Activated T-cell treated with anti-CD3 and anti-CD28 coated beads, Interleukin-2, amount 50 U/mL, for 24 hours (primary cell): ENCODE measurements at regions not wholly inside any gene's neighbourhood (a gene's known extent, or its start where the extent isn't known, plus 50 kb on each side); places are given as distances from the start of the nearest gene placed in this dataset.

Experiments
- DNase-seq: peaks from one replicate; pipeline ENCODE4 v3.0.0-alpha.2; 2020
- H3K27ac Mint-ChIP-seq: 2 replicates; pipeline ENCODE4 v1.8.0; 2020; ENCODE audit warnings: mild to moderate bottlenecking, mixed read lengths
- H3K27me3 Mint-ChIP-seq: 2 replicates; pipeline ENCODE4 v1.8.0; 2020; ENCODE audit warnings: mixed read lengths
- H3K36me3 Mint-ChIP-seq: 2 replicates; pipeline ENCODE4 v1.8.0; 2020; ENCODE audit warnings: low read depth, mixed read lengths
- H3K4me1 Mint-ChIP-seq: 2 replicates; pipeline ENCODE4 v1.8.0; 2020; ENCODE audit warnings: low read depth, mixed read lengths
- H3K4me3 Mint-ChIP-seq: 2 replicates; pipeline ENCODE4 v1.8.0; 2020; ENCODE audit warnings: mild to moderate bottlenecking, moderate library complexity, mixed read lengths
- H3K9me3 Mint-ChIP-seq: 2 replicates; pipeline ENCODE4 v1.8.0; 2020; ENCODE audit warnings: mixed read lengths

DNA sequence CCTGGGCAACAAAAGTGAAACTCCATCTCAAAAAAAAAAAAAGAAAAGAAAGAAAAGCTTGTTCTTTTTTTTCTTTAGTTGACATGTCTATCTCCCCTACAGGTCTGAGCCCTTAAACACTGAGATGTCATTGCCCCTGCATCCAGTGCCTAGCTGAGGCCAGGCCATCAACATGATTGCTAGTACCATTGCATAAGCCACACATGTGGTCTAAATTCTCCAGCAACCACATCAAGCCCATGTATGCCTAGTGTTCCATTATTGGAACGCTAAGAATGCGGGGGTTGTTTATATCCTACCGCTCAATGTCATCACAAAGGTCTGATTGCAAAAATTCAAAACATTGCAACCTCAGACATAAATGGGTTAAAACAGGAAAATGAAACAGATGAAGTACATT is 62.7 kb downstream of the NPTX2 start:
- no peak overlapping the region for H3K4me3 Mint-ChIP-seq
- no peak overlapping the region for H3K27ac Mint-ChIP-seq
- H3K9me3 Mint-ChIP-seq: no peaks in the 10 kb centered on the region
- H3K27me3 Mint-ChIP-seq: peaks cover 28% of the 10 kb centered on the region
- no peak for DNase-seq
- no peaks in the 10 kb centered on the region for H3K36me3 Mint-ChIP-seq
- H3K4me1 Mint-ChIP-seq: peaks cover 2% of the 10 kb centered on the region

GRCh38 chr7:98681511-98681910 is 64.4 kb downstream of the NPTX2 start:
- peaks cover 4% of the 10 kb centered on the region for H3K9me3 Mint-ChIP-seq
- no peaks in the 10 kb centered on the region for H3K36me3 Mint-ChIP-seq
- H3K4me3 Mint-ChIP-seq: no peak overlapping the region
- H3K27me3 Mint-ChIP-seq: peaks cover 25% of the 10 kb centered on the region
- H3K4me1 Mint-ChIP-seq: peaks cover 2% of the 10 kb centered on the region
- no peak for DNase-seq
- H3K27ac Mint-ChIP-seq: no peak overlapping the region

DNA sequence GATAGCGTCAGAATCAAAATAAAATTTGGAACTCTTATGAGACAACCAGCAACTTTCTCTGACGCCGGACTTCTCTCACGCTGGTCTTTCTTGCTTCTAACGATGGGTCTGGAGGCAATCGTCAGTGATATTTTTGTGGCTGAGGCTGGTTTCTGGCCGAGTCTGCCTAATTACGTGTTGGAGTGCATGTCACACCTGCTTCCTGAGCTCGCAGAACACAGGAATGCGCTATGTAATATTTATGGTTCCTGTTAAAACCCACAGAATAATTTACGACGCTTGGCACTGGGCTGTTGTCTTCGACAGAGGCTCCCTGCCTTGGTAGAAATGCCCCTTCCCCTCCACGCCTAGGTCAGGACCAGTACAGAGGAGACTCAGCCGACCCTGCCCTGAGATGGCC is 64.9 kb downstream of the NPTX2 start:
- no peak overlapping the region for H3K4me3 Mint-ChIP-seq
- H3K27me3 Mint-ChIP-seq: peaks cover 25% of the 10 kb centered on the region
- no peaks in the 10 kb centered on the region for H3K36me3 Mint-ChIP-seq
- peaks cover 6% of the 10 kb centered on the region for H3K9me3 Mint-ChIP-seq
- H3K4me1 Mint-ChIP-seq: peaks cover 2% of the 10 kb centered on the region
- DNase-seq: no peak
- H3K27ac Mint-ChIP-seq: no peak overlapping the region

DNA sequence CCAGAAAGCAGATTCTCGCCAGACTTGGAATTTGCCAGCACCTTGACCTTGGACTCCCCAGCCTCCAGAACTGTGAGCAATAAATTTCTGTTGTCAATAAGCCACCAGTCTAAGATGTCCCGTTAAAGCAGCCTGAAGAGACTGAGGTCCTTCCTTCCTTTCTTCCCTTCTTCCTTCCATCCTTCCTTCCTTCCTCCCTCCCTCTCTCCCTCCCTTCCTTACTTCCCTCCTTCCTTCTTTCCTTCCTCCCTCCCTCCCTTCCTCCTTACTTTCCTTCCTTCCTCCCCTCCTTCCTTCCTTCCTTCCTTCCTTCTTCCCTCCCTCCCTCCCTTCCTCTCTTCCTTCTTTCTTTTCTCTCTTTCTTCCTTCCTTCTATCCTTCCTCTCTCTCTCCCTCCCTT is 66.4 kb downstream of the NPTX2 start:
- Mint-ChIP-seq H3K4me3 (no peak overlapping the region), H3K9me3 (peaks cover 8% of the 10 kb centered on the region), H3K27me3 (peaks cover 25% of the 10 kb centered on the region), H3K4me1 (peaks cover 2% of the 10 kb centered on the region), H3K27ac (no peak overlapping the region), H3K36me3 (no peaks in the 10 kb centered on the region)
- no peak for DNase-seq

GRCh38 chr7:98685541-98685940 is 68.5 kb downstream of the NPTX2 start:
- Mint-ChIP-seq H3K4me3 (no peak overlapping the region), H3K4me1 (peaks cover 2% of the 10 kb centered on the region), H3K36me3 (no peaks in the 10 kb centered on the region), H3K9me3 (peaks cover 15% of the 10 kb centered on the region), H3K27me3 (peaks cover 17% of the 10 kb centered on the region), H3K27ac (no peak overlapping the region)
- DNase-seq: no peak

DNA sequence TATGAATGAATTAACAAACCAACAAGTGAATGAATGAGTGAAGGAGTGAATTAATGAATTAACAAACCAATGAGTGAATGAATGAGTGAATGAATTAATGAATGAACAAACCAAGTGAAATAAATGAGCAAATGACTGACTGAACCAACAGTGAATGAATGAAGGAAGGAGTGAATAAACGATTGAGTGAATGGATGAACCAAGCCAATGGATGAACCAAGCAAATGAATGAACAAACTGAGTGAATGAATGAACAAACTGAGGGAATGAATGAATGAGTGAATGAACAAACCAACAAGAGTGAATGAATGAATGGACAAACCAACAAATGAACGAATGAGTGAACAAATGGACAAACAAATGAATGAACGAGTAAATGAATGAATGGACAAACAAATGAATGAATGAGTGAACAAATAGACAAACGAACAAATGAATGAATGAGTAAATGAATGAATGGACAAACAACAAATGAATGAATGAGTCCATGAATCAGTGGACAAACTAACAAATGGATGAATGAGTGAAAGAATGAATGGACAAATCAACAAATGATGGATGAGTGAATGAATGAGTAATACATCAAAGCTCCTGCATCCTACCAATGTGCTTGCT is 69.5 kb downstream of the NPTX2 start:
- no peaks in the 10 kb centered on the region for H3K4me1 Mint-ChIP-seq
- H3K27me3 Mint-ChIP-seq: peaks cover 10% of the 10 kb centered on the region
- peaks cover 15% of the 10 kb centered on the region for H3K9me3 Mint-ChIP-seq

GRCh38 chr7:98687111-98687751 is 70.1 kb downstream of the NPTX2 start:
- H3K9me3 Mint-ChIP-seq: peaks cover 17% of the 10 kb centered on the region
- H3K4me1 Mint-ChIP-seq: no peaks in the 10 kb centered on the region
- peaks cover 4% of the 10 kb centered on the region for H3K27me3 Mint-ChIP-seq
- H3K4me3 Mint-ChIP-seq: no peak overlapping the region
- no peak for DNase-seq
- no peak overlapping the region for H3K27ac Mint-ChIP-seq
- no peaks in the 10 kb centered on the region for H3K36me3 Mint-ChIP-seq

More for the DNA sequence above, 69.5 kb downstream of the NPTX2 start:
- Mint-ChIP-seq H3K27ac (no peak overlapping the region), H3K36me3 (no peaks in the 10 kb centered on the region), H3K4me3 (no peak overlapping the region)
- no peak for DNase-seq

DNA sequence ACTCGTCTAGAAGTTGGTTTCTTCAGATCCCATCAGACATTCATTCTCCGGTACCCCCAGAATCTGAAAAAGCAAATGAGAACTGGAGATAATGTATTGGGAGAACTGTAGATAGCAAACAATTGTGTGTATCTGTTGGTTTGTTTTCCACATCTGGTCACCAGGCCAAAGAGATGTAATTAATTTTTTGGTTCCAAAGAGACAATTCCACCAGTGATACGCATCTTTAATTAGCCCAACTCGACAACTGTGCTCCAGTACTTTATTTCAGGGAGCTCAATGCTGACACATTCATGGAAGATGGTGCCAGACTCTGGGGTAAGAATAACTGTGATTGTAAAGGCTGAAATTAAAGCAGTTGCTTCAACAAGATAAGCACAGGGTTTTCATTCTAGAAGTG is 74.5 kb downstream of the NPTX2 start:
- Mint-ChIP-seq H3K36me3 (no peaks in the 10 kb centered on the region), H3K4me3 (no peak overlapping the region), H3K27me3 (no peaks in the 10 kb centered on the region), H3K4me1 (no peaks in the 10 kb centered on the region), H3K9me3 (peaks cover 22% of the 10 kb centered on the region), H3K27ac (no peak overlapping the region)
- DNase-seq: no peak

GRCh38 chr7:98697083-98697482 is 80.0 kb downstream of the NPTX2 start:
- no peaks in the 10 kb centered on the region for H3K27me3 Mint-ChIP-seq
- no peak overlapping the region for H3K4me3 Mint-ChIP-seq
- H3K36me3 Mint-ChIP-seq: no peaks in the 10 kb centered on the region
- no peaks in the 10 kb centered on the region for H3K4me1 Mint-ChIP-seq
- H3K27ac Mint-ChIP-seq: no peak overlapping the region
- DNase-seq: no peak
- H3K9me3 Mint-ChIP-seq: peaks cover 18% of the 10 kb centered on the region

DNA sequence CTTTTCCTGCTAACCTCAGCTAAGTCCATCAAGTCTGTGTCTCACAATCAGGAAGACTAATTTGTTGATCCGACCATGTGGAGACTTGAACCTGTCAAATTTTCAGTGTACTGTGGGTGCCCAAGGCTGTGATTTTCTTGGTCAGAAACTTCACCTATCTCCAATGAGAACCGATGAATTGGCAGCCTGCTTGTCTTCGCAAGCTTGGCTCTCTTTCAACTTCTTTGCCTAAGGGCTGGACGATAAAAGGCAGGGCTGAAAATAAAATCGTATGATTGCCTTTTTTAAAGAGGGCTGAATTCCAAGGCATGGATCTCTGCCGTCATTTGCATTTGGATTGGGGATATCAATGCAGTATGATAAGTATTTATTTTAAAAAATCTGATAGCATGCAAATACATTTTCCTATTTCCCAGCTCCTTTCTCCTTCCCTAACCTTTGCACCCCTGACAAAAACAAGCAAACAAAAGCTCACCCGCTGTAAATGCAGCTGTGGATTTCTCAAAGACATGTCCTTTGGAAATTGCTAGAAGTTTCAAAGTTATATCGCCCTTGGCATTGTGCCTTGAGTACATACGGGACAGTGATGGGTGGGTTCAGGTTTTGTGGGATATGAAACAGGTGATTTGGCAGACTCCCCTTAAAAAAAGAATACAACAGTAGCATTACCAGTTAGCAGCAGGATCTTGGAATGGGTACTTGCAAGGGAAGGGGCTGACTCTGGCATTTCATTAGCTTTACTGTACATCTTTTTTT is 80.6 kb downstream of the NPTX2 start:
- no peak overlapping the region for H3K4me3 Mint-ChIP-seq
- H3K27me3 Mint-ChIP-seq: no peaks in the 10 kb centered on the region
- no peaks in the 10 kb centered on the region for H3K36me3 Mint-ChIP-seq
- peaks cover 16% of the 10 kb centered on the region for H3K9me3 Mint-ChIP-seq
- H3K27ac Mint-ChIP-seq: no peak overlapping the region
- no peak for DNase-seq
- H3K4me1 Mint-ChIP-seq: no peaks in the 10 kb centered on the region

- H3K36me3 Mint-ChIP-seq: no peaks in the 10 kb centered on the region
- H3K27ac Mint-ChIP-seq: no peak overlapping the region
- H3K9me3 Mint-ChIP-seq: peaks cover 13% of the 10 kb centered on the region
- H3K27me3 Mint-ChIP-seq: peaks cover 5% of the 10 kb centered on the region
- DNase-seq: no peak
- no peak overlapping the region for H3K4me3 Mint-ChIP-seq
- H3K4me1 Mint-ChIP-seq: no peaks in the 10 kb centered on the region
These were observed 81.9 kb downstream of the NPTX2 start for GRCh38 chr7:98698976-98699375.

DNA sequence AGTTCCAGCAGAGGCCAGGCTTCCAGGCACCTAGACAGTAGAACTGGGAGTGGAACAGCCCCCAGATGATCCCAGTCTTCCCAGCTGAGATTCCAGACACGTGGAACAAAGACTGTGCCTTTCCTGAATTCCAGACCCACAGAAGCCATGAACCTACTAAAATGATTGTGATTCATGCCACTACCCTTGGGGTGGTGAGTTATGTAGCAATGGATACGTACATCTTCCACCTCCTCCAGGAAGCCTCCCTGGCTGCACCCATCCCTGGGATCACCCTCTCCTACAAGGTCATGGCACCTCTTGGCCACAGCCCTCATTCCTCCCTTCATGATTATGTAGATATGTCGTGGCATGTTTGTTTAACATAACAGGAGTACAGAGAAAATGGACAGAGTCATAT is 83.4 kb downstream of the NPTX2 start:
- Mint-ChIP-seq H3K36me3 (no peaks in the 10 kb centered on the region), H3K27me3 (peaks cover 5% of the 10 kb centered on the region), H3K27ac (no peak overlapping the region), H3K4me3 (no peak overlapping the region), H3K9me3 (peaks cover 13% of the 10 kb centered on the region), H3K4me1 (no peaks in the 10 kb centered on the region)
- no peak for DNase-seq

- no peaks in the 10 kb centered on the region for H3K4me1 Mint-ChIP-seq
- no peak overlapping the region for H3K27ac Mint-ChIP-seq
- no peak for DNase-seq
- H3K36me3 Mint-ChIP-seq: no peaks in the 10 kb centered on the region
- H3K9me3 Mint-ChIP-seq: peaks cover 10% of the 10 kb centered on the region
- no peak overlapping the region for H3K4me3 Mint-ChIP-seq
- H3K27me3 Mint-ChIP-seq: peaks cover 10% of the 10 kb centered on the region
These were observed 84.3 kb downstream of the NPTX2 start for GRCh38 chr7:98701372-98701771.

DNA sequence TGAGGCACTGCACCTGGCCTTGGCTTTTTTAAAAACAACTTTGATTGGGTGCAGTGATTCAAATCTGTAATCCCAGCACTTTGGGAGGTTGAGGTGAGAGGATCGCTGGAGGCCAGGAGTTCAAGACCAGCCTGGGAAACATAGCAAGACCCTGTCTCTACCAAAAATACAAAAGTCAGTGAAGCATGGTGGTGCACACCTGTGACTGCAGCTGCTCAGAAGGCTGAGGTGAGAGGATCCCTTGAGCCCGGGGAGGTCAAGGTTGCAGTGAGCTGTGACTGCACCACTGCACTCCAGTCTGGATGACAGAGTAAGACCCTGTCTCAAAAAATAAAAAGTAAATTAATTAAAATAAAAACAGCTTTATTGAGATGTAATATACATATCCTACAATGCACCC is 84.9 kb downstream of the NPTX2 start:
- no peak for DNase-seq
- Mint-ChIP-seq H3K27ac (no peak overlapping the region), H3K9me3 (peaks cover 4% of the 10 kb centered on the region), H3K36me3 (no peaks in the 10 kb centered on the region), H3K4me1 (no peaks in the 10 kb centered on the region), H3K4me3 (no peak overlapping the region), H3K27me3 (peaks cover 14% of the 10 kb centered on the region)

DNA sequence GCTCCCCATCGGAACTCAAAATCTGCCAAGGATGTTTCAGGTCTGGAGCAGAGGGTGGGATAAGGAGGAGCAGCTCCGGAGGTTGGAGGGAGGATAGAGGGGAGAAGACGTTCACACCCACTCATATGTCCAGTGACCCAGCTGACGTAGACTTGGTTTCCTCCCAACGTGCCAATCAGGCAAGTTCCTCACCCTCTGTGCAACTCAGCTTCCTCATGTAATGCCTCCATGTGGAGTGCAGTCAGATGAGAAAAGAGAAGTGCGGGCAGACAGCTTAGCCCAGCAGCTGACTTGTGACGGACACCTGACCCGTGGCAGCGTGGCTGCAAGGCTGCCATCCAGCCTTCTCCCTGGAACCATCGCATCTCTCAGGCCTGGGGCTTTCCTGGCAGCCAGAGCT is 86.8 kb downstream of the NPTX2 start:
- Mint-ChIP-seq H3K9me3 (no peaks in the 10 kb centered on the region), H3K27ac (no peak overlapping the region), H3K36me3 (no peaks in the 10 kb centered on the region), H3K4me1 (no peaks in the 10 kb centered on the region), H3K27me3 (peaks cover 14% of the 10 kb centered on the region), H3K4me3 (no peak overlapping the region)
- no peak for DNase-seq
